IPS DF 4.7 (cell line): ENCODE measurements at regions not wholly inside any gene's neighbourhood (a gene's known extent, or its start where the extent isn't known, plus 50 kb on each side); places are given as distances from the start of the nearest gene placed in this dataset.

ENCODE experiments used
- DNase-seq: peaks from one replicate; pipeline ENCODE4 v3.0.0-alpha.2; 2013; ENCODE audit warnings: low spot score; ENCODE audit errors: extremely low read depth

GRCh38 chr5:97839341-97840086, 656.5 kb upstream of the RIOK2 start:
- no peak for DNase-seq

GRCh38 chr5:97840643-97841042, 657.6 kb upstream of the RIOK2 start:
- DNase-seq, result no peak

GRCh38 chr5:97842687-97843086, 659.6 kb upstream of the RIOK2 start:
- DNase-seq, result no peak

GRCh38 chr5:97844797-97845196, 661.8 kb upstream of the RIOK2 start:
- DNase-seq, result no peak

- no peak for DNase-seq
Measured at GRCh38 chr5:97846643-97847042, 663.6 kb upstream of the RIOK2 start.

- no peak for DNase-seq
Measured at GRCh38 chr5:97847920-97848631, 665.0 kb upstream of the RIOK2 start.

GRCh38 chr5:97851036-97851435, 668.0 kb upstream of the RIOK2 start:
- no peak for DNase-seq

- no peak for DNase-seq
Measured at GRCh38 chr5:97854871-97855762, 672.1 kb upstream of the RIOK2 start.

GRCh38 chr5:97874491-97874890, 691.4 kb upstream of the RIOK2 start:
- DNase-seq, result no peak

- DNase-seq, result no peak
Measured at GRCh38 chr5:97876272-97876671, 693.2 kb upstream of the RIOK2 start.

- DNase-seq, result no peak
Measured at GRCh38 chr5:97877588-97877987, 694.5 kb upstream of the RIOK2 start.

- no peak for DNase-seq
Measured at GRCh38 chr5:97888439-97888838, 705.4 kb upstream of the RIOK2 start.

- DNase-seq, result no peak
Measured at GRCh38 chr5:97891971-97892370, 708.9 kb upstream of the RIOK2 start.

- no peak for DNase-seq
Measured at GRCh38 chr5:97903742-97904141, 720.7 kb upstream of the RIOK2 start.

- DNase-seq, result peak; percentile 28
Measured at GRCh38 chr5:97906135-97906534, 723.1 kb upstream of the RIOK2 start.

GRCh38 chr5:97907646-97908400, 724.8 kb upstream of the RIOK2 start:
- DNase-seq, result no peak

- no peak for DNase-seq
Measured at GRCh38 chr5:97909541-97909940, 726.5 kb upstream of the RIOK2 start.

- no peak for DNase-seq
Measured at GRCh38 chr5:97914483-97914882, 731.4 kb upstream of the RIOK2 start.

GRCh38 chr5:97915106-97915505, 732.1 kb upstream of the RIOK2 start:
- DNase-seq, result no peak

- DNase-seq, result no peak
Measured at GRCh38 chr5:97918057-97918456, 735.0 kb upstream of the RIOK2 start.

- DNase-seq, result no peak
Measured at GRCh38 chr5:97918620-97919019, 735.6 kb upstream of the RIOK2 start.
